ENCODE measurements at regions not wholly inside any gene's neighbourhood (a gene's known extent, or its start where the extent isn't known, plus 50 kb on each side); places are given as distances from the start of the nearest gene placed in this dataset.

DNA sequence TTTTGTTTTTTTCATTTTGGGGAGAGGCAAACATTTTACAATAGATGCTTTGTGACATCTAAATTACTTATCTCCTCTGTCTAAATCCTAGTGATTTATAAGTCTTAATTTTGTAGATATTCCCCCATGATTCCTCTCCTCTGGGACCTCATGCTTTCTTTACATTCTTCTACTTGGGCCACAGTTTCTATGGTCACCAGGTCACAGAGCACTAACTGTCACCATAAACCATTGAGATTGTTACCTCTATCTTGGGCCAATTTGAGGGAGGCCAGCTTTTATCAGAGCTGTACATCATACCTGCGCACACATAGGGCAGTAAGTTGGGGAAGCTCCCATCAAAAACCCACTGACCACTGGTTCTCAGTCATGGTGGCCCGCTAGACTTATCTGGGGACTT lies 582.1 kb upstream of the SALL1 start:
- no peak for DNase-seq (ENCODE audit: low read depth in 2 of 2)

DNA sequence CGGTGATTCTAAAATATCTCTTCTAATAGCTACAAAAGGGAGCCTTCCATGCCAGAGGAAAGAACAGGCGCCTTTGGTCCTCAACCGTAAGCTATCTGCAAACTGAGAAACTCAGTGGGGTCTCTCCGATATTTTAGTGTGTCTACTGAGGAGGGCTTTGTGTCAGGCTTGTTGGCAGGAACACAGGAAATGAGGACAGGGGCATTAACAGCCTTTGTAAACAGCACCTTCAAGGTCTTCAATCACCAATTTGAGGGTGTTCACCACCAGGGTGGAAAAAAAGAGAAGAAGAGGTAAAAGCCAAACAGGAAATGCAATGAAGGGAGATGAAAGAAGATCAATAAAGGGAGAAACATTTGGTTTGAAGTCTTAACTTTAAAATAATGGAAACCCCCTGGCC lies 580.1 kb upstream of the SALL1 start:
- no peak for DNase-seq (ENCODE audit: low read depth in 2 of 2)

DNA sequence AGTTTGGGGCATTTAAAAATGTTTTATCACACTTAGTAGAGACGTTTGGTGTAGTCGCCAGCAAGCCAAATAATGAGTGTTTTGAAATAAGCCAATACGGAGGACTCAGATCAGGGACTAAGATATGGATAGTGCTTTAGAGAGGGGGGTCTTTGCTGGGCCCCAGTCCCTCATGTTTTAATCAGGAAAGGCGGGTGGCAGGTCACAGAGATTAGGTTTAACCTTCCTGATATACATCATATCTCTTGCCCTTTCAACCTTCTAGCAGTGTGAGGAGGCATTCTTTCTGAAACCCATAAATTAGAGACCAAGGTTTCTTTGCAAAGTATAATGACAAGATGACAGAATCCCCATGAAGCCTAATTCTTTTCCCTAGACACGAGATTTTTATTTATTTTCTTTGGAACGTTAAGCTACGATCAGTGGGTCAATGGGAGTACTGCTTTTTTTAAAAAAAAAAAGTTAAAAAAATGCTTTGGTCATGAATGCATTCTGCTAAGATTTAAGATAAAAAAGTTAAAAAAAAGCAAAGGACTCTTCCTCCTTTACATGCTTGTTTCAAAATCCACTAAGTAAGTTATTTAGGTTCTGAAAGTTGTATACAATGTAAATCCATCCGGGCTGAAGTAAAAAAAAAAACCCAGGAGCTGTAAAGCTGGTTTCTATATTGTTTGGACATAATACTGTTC lies 572.1 kb upstream of the SALL1 start:
- no peak for DNase-seq (ENCODE audit: low read depth in 2 of 2)

DNA sequence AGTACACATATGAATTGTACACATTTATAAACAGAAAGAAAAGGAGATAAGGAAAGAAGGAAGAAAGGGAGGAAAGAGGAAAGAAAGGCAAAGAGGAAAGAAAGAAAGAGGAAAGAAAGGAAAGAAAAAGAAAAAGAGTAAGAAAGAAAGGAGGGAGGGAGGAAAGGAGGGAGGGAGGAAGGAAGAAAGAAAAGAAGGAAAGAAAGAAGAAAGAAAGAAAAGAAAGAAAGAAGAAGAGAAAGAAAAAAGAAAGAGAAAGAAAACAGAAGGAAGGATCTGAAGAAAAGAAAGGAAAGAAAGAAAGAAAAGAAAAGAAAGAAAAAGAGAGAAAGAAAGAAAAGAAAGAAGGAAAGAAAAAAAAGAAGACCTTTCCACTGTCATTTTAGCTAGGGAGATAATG lies 571.4 kb upstream of the SALL1 start:
- DNase-seq (ENCODE audit: low read depth in 2 of 2): no peak

DNA sequence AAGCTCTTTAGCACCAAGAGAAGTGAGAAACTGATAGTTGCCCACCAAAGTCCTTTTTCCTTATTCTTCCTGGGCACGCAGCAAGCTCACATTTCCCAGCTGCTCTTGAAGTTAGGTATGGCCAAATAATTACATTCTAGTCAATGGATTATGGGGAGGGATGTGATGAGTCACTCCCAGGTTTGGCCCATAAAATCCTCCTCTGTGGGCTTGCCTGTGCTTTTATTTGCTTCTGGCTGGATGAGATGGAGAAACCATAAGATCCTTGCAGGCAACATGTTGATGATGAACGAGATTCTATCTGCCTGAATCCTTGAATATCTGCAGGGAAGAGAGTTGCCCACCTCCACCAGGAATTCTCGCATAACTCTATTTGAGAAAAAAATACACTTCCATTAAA lies 568.3 kb upstream of the SALL1 start:
- DNase-seq (ENCODE audit: low read depth in 2 of 2): no peak

DNA sequence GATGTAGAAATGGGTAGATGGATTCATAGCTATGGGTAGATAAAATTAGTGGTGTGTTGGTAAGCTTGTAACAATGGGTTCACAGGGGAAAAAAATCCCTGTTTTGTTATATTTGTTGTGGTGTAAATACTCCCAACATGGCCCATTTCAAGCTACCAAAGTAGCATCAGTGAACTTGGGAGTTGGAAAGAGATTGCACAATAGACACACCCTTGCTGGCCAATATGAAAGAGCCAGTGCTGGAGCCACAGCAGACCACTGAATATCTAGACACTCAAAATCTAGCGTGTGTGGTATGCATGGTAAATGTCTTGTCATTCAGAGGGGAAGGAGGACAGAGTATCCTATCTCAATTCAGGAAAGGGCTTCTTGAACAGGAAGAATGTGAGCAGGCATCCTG lies 565.1 kb upstream of the SALL1 start:
- no peak for DNase-seq (ENCODE audit: low read depth in 2 of 2)

DNA sequence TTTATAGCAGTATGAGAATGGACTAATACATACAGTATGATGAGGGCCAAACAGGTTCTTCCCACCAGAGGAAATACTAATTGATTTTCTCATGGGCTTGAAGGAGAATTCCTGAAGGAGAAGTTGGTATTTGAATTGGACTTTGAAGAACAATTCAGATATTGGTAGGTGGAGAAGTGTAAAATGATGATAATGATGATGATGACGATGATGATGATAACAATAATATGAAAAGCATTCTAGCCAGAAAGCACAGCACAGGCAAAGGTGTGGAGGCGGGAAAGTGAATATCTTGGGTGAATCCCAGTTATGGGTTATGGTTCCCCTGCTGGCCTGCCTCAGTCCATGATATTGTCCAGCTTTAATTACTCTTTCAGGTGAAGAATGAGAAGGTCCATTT lies 562.4 kb upstream of the SALL1 start:
- DNase-seq (ENCODE audit: low read depth in 2 of 2): no peak

DNA sequence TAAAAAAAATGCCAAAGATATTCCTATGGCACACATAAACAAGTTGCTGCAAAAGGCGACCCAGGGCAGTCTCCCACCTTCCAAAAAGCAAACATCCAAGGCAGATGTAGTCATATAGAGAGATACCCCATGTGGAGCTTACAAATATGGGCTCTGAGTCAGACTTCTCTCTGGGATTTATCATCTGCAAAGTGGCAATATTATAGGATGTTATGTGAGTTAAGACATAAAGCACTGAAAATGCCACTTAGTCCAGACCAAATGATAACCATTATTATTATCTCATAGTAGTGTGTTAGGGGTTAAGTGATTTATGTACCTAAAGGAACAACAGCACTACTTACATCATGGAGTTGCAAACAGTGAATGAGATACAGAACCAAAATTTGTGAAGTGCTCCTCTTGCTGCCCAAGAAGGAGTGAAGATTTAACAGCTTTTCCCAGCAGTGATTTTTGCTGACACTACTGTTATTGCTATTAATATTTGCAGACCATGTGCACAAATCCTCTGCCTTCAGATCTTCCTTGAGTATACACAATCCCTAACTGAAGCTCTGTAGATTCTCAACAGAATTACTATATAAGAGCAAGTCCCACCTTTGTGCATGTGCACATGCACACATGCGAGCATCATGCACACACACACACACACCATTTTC lies 560.0 kb upstream of the SALL1 start:
- DNase-seq (ENCODE audit: low read depth in 2 of 2): no peak

DNA sequence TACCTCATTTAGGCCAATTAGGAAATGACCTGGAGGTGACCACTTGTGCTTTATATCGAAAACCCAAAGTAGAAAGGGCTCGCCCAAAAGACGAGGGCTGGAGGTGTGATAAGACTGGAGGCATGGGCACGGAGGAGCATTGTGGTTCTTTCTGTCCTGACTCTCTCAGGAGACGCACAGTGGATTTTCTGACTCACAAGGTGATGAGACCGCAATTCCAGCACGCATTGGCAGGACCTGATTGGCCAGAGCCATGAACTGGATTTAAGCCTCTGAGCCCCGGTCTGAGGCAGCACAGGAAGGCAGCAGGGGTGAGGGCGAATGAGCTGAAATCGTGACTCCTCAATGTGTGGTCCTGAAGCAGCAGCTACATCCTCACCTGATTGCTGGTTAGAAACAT lies 559.1 kb upstream of the SALL1 start:
- DNase-seq (ENCODE audit: low read depth in 2 of 2): no peak

DNA sequence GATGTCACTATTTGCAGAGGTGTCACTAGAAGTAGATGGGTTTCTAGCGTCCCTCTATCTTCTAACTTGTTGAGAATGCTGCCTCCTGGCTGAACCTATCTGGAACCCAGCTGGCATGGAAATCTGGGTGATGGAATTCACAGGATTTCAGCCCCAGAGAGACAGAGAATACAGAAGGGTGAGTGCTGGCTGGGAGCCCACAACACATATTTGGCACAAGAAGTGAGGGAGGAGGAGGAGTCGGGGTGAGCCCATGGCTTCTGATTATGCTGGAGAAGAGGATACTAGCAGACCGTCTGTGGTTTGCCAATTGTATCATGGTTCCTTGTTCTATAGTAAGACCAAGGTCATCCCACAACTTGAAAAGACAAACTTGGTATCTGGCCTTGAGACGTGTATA lies 557.8 kb upstream of the SALL1 start:
- no peak for DNase-seq (ENCODE audit: low read depth in 2 of 2)

DNA sequence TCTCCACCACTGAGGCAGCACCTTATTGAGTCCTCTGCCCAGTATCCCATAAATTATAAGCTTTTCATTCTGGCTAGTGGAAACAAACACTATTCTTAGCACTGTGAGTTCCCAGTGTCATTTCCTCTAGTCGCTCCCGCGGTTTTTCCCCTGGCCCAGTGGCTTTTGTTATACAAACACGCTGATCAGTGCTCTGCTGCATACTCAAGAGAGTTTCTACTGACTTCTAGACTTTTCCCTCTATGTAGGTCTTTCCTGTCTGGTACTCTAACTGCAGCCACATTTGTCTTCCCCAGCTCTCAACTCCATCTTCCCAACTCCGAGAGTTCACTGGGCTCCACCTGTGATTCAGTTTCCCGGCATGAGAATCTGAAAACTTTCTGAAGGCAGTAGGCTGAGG lies 556.6 kb upstream of the SALL1 start:
- no peak for DNase-seq (ENCODE audit: low read depth in 2 of 2)

DNA sequence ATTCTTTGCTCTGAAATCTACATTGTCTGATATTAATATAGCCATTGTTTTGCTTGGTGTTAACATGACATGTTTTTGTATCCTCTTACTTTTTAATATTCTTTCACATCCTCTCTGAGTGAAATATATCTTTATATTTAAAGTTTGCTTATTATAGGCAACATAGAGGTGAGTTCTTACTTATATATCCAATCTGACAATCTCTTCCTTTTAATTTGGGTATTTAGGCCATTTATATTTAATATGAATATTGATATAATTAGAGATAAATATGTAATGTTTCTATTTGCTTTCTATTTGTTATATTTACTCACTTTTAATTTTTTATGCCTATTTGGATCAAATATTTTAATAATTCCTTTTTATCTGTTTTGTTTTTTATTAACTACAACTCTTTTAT lies 554.1 kb upstream of the SALL1 start:
- DNase-seq (ENCODE audit: low read depth in 2 of 2): no peak

DNA sequence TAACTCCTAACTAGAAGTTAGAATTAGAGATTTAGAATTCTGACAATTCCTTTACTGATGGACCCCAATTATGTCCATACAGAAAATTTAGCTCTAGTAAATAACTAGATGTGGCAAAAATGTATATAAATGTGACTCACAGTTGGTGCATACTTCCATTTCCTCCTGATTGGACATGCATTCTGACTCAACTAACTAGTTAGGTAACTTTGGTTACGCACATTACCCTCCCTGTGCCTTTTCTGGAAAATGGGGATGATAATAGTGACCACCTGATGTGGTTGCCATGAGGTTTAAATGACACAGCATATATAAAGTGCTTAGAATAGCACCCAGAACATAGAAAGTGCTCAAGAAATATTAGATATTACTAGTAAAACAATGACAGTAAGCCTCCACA lies 550.0 kb upstream of the SALL1 start:
- DNase-seq (ENCODE audit: low read depth in 2 of 2): no peak

DNA sequence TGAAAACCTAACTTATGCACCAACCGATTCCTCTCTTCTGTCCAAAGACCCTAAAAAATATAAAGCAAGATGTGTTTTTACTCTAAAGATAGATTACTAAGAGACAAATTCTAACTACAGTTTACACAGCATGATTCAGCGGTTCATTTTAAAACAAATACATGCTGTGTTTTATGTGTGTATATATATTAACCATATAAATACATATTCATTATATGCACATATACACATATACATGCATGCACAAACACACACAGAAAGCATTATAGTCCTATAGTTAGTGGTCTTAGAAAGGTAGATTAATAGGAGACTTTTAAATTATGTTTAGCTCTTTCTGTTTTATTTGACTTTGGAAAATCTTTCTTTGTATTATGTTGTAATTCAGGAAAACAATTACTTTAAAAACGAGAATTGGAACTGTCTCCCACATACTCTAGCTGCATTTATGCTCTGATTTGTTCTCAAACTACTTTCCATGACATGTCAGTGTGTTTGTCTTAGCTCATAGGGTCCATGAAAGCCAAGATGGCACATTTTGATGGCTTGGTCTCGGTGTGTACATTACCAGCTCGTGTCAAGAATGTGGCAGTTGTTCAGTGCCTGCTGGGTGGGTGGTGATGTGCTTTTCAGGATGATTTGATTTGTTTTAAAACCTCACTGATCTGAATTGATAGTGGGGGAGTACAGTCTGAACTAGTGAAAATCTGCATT lies 548.8 kb upstream of the SALL1 start:
- DNase-seq (ENCODE audit: low read depth in 2 of 2): no peak

DNA sequence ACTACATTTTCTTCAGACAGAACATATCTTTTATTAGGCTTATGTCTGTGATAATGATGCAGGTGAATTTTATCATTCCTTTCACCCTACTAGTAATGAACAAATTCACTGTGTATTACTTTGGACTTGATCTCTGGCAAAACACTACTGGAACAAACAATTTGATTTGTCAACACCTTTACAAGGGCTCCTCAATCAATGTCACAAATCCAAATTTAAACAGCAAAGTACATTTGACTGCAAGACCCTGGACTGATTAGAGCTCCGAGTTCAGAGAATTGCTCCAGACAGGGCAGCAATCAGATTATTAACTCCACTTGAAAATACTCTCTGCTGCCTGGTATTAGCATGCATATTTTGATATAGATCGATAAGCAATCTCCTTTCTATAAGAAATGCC lies 547.6 kb upstream of the SALL1 start:
- no peak for DNase-seq (ENCODE audit: low read depth in 2 of 2)

DNA sequence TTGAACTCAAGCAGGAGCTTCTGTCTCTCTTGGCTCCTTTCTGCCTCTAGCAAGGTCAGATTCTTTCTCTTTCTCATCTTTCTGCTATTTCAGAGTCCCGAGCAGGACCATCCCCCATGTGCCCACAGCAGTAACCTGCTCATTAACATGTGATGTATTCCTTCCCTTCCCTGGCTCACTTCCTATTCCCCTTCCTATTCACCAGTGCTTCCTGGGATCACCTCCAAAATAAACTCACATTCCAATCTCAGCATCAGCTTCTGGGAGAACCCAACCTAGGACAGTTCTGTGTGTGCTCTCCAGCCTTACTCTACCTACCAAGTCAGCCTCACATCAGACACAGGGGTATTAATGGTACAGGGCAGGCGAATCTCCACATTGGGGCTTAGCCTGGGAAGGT lies 546.4 kb upstream of the SALL1 start:
- DNase-seq (ENCODE audit: low read depth in 2 of 2): no peak

DNA sequence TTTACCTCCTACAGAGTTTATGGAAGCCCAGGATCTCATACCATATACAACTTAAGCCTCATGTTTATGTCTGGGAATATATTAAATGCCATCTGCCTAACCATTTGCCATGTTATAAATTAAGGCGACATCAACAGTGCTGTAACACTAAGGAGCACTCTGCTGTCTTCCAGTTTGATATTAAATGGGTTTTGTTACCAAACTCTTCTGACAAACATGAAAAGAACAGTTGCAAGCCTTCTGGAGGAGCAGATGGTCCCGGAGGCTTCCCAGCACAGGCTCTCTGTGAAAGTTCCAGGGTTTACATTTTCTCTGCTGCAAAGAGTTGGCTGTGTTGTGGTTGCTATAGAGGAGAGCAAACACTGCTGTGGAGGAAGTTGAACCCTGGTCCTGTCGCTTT lies 545.3 kb upstream of the SALL1 start:
- no peak for DNase-seq (ENCODE audit: low read depth in 2 of 2)

DNA sequence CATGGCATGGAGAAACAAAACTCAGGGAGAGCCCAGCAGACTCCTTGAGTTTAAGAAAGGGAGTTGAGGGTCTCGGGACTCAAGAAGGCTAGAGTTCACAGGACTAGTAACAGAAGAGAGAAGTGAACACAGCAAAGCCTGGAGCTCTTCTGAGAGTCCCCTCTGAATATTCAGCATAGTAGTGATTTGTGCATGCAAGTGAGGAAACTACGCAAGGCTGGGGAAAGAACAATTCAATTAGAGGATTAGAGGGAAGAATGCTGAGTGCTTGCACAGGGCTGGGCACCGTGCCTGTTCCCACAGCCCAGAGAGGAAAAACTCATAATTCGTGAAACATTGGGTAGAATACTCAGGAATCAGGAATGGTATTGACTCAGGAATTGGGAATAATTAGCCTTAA lies 540.0 kb upstream of the SALL1 start:
- no peak for DNase-seq (ENCODE audit: low read depth in 2 of 2)

DNA sequence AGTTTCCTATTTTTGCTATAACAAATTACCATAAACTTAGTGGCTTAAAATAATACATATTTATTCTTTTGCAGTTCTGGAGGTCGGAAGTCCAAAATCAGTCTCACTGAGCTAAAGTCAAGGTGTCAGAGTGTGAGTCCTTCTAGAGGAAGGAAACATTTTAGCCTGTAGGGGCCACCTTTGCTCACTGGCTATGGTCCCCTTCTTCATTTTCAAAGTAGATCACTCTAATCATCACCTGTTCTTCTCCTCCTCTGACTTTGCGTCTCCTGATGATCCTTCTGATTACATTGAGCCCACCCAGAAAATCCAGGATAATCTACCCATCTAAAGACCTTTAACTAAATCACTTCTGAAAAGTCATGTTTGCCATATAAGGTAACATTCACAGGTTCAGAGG lies 534.4 kb upstream of the SALL1 start:
- no peak for DNase-seq (ENCODE audit: low read depth in 2 of 2)

DNA sequence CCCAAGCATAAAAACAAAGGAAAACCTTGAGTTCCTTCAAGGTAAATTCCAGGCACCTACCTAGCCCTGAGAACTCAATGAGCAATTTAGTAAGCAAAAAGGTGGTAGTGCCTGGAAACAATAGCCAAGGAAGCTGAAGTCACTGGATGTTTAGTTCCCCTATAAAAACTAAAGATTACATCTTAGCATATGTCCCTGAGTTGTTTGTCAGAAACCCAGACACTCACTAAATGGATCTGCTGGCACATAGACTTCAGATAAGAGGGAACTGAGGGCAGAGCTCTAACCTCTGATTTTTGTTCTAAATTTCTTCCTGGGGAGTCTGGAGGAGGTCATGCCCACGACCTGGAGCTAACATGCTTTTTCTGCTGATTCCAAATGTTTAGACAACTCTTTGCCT lies 532.8 kb upstream of the SALL1 start:
- DNase-seq (ENCODE audit: low read depth in 2 of 2): no peak

DNA sequence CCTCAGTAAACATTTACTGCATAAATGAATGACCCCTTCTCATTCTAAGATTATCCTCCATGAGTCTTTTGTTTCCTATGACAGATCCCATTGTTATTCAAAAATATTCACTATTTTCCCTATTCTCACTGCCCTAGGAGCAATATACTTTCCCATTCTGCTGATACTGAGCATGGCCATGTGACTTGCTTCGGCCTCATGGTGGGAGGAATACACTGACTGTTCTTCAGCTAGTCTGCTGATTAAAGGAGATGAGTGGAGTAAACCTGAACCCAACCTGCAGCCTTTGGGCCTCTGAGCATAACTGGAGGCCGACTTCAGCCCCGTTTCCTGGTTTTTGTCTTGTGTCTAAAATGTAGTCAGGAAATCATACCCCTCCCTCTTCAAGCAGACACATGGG lies 531.8 kb upstream of the SALL1 start:
- no peak for DNase-seq (ENCODE audit: low read depth in 2 of 2)

DNA sequence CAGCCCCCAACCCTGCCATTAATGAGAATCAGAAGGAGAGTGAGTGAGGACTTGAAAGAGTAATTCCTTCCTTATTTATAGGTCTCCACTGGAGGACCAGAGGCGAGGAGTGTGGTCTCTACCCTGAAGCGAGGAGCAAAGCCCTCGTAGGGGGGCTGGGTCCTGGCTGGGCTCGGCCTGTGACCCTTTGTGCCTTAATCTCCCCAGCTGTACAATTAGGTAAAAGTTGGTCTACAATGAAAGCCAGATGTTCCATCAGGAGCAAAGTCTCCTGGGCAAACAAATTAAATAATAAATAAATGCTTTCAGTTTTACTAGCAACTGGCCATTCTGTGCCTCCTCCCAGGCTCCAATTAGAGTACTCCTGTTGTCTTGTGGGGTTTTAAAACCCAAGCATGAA lies 523.5 kb upstream of the SALL1 start:
- DNase-seq (ENCODE audit: low read depth in 2 of 2): no peak

DNA sequence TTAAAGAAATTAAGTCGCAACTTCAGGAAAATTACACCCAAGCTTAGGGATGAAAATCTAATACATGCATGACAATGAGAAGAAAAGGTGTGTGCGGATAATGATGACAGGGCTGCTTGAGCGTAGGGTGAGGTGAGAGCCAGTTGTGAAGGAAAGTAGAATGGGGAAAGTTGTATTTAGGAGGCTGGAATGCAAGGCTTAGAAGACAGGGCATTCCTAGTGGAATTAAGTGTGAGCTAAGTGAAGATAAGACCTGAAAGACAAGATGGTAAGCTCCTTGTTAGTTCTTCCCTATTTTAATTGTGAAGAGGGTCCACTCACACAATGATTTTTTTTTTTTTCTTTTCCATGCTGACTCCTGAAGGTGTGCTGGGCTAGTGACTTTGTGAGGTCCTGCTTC lies 519.5 kb upstream of the SALL1 start:
- no peak for DNase-seq (ENCODE audit: low read depth in 2 of 2)
